NCI-H510A (cell line): ENCODE measurements at regions not wholly inside any gene's neighbourhood (a gene's known extent, or its start where the extent isn't known, plus 50 kb on each side); places are given as distances from the start of the nearest gene placed in this dataset.

ENCODE experiments used
- DNase-seq: peaks from one replicate; lab custom pipeline; 2025; lab: John Stamatoyannopoulos, UW

DNA sequence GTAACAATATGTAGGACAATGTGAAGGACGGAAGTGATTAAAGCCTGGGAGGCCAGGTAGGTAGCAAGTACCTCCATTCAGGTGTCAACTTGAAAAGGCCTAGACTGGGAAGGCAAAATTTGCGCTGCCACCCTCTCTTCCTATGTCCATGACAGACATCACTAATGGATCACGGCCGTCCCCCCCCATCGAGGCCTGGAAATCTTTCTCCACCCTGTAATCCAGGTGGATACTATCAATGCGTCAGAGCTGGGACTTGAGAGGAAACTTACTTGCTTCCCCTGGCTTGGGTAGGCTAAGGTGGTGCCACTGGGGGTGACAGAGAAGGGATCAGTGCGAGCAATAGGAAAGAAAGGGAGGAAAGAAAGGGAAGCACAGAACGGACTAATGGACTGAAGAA lies 156.1 kb downstream of the SALL1 start:
- DNase-seq: no peak

- DNase-seq: no peak
These were observed 158.6 kb downstream of the SALL1 start for GRCh38 chr16:50992350-50993032.

DNA sequence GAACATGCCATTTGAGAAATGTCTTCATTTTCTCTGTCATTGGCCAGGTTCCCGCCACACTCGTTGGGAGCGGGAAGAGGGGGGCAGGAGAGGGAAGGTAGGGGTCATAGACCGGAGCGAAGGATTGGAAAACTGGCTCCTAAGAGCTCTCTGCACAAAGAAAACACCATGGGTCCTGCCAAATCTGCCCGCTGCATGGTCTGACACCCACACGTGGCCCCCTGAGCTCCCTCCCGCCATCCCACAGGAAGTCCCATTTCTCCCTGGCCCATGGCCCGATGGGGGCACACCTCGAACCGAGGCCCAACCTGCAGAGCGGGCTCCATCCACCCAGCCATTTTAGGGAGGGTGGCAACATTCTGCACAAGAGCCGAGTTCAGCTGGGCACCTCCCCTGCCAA lies 159.6 kb downstream of the SALL1 start:
- no peak for DNase-seq

GRCh38 chr16:50991006-50991405 lies 160.1 kb downstream of the SALL1 start:
- no peak for DNase-seq

- no peak for DNase-seq
These were observed 162.0 kb downstream of the SALL1 start for GRCh38 chr16:50989047-50989446.

- DNase-seq: peak; percentile 25
These were observed 162.6 kb downstream of the SALL1 start for GRCh38 chr16:50988441-50988840.

GRCh38 chr16:50986453-50986852 lies 164.6 kb downstream of the SALL1 start:
- no peak for DNase-seq

- DNase-seq: no peak
These were observed 165.3 kb downstream of the SALL1 start for GRCh38 chr16:50985733-50986132.

DNA sequence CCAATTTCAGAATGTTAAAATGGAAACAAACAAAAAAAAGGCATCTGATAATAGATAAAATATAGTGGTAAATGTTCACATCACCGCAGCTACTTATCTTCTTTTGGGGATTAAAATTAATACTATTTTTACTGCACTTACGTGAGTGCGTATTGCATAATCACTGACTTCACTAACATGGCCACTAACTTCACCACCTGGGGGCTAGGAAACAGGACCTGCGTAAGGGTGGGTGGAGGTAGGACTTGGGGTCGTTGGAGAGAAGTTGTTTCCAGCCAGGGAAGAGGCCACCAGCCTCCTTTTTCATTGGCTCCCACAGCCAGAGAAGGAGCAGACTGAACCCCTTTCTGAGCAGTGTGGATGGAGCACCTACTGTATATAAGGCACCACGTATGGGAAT lies 166.4 kb downstream of the SALL1 start:
- no peak for DNase-seq

DNA sequence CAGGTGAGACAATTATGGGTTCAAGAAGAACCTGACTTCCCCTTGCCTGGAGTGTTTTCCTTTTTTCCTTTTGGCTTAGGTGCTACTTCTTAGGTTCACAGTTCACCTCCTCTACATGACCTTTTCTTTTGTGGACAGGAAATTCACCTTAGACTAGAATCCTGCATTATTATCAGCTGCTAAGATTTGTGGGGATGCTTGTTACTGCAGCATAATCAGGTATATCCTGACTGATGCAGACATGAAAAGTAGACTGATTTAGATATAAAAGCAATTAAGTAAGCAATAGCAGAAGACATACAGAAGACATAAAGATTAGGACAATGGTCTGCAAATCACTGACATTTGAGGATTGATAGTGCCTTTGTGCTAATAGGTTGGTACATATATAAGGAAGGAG lies 168.3 kb downstream of the SALL1 start:
- DNase-seq: no peak

GRCh38 chr16:50981951-50982350 lies 169.1 kb downstream of the SALL1 start:
- no peak for DNase-seq

DNA sequence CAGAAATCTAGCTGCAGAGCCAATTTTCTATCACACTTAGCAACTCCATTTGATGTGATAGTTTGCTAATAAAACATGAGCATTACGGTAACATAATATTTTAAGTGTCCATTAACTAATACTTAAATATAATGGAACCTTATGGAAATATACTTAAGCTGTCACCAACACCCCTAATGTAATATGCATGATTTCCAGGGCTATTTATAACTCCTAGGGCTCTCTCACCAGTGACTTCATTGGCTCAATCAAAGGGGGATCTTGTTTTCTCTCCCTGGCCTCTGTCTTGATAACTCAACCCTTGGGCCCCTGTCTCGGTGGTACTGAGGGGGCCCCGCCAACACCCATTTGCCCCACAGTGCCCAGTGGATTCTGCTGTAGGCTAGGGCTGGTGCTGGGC lies 170.4 kb downstream of the SALL1 start:
- DNase-seq: no peak

GRCh38 chr16:50979806-50980620 lies 171.1 kb downstream of the SALL1 start:
- no peak for DNase-seq

DNA sequence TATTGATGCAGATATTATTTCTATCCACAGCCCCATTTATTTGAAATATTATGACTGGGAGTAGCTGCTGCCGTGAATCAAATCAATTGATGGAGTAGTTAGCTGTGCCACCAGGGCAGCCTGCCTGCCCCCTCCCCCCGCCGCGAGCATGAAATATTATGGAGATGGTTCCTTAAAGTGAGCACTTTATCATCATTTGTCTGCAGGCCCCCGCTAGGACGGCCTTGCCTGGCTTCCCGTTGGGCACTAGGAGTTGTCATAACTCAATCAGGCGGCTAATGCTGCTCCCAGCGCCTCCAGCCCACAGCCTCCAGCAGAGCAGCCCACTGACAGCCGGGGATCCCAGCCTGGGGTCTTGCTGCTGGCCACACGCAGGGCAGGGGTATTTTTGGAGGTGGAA lies 173.9 kb downstream of the SALL1 start:
- DNase-seq: no peak

DNA sequence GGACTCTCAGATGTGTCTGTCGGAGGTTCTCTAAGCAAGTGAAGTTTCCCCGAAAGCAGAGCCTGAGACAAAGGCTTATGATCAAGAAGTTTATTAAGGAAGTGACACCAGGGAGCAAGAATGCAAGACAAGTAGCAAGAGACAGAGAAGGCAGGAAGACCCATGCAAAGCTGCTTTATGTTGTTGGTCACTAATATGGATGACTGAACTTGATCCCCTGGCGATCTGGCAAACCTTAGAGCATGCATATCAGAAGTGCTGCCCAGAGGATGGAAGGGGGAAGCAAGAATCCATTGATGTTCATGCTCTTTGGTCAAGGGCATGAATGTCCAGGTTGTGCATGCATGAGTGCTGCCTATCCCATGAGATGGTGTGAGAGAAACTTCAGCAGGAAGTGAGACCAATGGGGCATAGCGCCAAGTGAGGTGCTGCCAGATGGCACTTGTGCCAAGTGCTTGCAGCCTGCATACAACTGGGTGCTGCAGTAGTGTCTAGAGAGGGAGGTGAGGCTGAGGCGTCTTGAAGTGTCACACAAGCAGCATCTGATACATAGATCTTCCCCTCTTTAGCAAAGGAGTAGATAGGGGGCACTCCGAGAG lies 176.5 kb downstream of the SALL1 start:
- no peak for DNase-seq

DNA sequence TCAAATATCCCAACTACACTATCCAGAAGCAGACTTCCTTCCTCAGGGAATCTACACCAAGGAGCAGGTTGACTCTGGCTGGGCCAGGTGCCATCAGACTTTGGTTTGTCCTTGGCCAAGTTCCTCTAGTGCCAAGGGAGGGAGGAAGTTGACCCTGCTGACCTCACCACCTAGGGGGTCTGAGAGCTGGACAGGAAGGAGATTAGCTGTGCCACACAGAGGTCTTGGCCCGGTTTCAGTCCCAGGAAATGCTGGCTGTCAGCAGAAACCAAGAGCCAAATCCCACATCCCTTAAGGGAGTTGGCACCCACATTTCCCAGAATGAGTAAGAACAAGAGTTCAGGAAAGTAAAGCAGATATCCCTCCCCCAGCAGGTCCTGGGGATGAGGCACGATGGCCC lies 178.2 kb downstream of the SALL1 start:
- no peak for DNase-seq

DNA sequence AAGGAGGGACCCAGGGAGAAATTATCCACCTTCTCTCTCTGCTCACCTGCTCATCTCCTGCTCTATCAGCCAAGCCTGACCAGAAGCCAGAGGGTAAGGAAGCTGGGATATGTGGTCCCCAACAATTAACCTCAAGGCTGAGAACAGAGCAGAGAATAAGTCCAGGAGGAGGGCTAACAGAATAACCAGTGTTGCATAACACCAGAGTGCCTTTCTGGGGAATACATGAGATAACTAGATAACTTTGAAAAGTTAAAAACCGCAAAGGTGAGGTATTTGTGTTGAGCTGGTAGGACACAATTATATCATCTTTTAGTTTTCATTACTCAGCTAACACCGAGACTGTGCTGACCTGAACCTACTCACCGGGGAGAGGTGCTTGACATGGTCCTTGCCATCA lies 180.8 kb downstream of the SALL1 start:
- DNase-seq: no peak

DNA sequence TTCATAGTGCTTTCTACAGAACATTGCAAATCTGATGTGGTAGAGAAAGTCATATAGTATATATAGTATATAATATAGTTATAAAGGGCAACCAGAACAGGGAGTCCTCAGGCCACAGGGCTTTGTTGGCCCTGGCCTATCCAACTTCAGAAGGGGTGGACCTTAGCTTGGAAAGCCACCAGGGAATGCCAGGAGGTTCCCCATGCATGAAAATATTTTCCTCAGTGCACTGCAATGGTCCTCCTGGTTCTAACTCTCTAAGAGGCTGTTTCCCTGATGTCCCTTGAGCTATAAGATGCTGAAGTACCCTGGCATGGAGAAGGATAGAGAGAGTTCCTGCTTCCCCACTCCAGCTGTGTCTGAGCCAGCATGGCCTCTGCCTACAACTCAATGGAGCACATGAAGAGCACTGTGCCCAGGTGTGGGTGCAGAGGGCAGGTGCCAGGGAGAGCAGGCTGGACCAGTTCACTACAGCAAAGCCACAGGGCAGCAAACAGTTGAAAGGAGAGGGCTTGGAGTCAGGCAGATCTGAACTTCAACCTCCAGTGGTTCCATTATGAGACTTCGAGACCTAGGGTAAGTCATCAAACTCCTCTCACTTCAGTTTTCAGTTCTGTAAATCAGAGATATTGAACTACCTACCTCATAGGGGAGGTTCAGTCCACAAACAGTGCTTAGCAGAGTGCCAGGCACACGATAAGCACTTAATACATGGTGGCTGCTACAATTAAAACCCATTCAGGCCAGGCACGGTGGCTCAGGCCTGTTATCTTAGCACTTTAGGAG lies 183.1 kb downstream of the SALL1 start:
- DNase-seq: no peak

GRCh38 chr16:50964491-50964890 lies 186.6 kb downstream of the SALL1 start:
- no peak for DNase-seq

DNA sequence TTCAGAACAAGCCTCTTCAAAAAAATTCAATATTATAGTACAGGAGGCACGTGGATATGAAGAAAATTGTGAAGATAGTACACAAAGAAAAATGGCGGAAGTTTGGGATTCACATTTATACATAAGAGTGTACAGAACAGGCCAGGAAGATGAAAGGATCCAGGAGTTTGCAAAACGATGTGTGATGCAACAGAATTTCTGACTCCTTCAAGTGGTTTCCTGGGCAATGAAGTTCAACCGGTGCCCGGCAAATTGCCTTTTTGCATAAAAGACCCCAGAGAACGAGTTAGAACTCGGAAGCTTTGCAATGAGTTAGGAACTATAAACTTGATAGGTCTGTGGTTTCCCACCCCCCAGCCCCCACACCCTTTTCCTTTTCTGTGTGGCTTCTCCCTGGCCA lies 189.1 kb downstream of the SALL1 start:
- DNase-seq: no peak

GRCh38 chr16:50960517-50961202 lies 190.4 kb downstream of the SALL1 start:
- no peak for DNase-seq

GRCh38 chr16:50957056-50957455 lies 194.0 kb downstream of the SALL1 start:
- no peak for DNase-seq
